Psoas muscle (tissue), 7 donors: ENCODE measurements at regions not wholly inside any gene's neighbourhood (a gene's known extent, or its start where the extent isn't known, plus 50 kb on each side); places are given as distances from the start of the nearest gene placed in this dataset.

ENCODE experiments used
- ATAC-seq, 4 donors: fragments of 200-7000 bp; cut with Tn5 transposase; one replicate each; pipeline ENCODE4 v1.9.1; 2020; ENCODE audit warnings: moderate library complexity in 3 of 4, mild to moderate bottlenecking in 2 of 4
- DNase-seq, 2 donors: peaks; one replicate each; pipeline ENCODE4 v3.0.0-alpha.2; 2020
- H3K27ac ChIP-seq: fragments of 200-600 bp; one replicate; pipeline ENCODE4 v1.8.0; 2022
- H3K27me3 ChIP-seq, 3 donors: fragments of 200-600 bp in 1 of 3; one replicate each; pipeline versions ENCODE4 v1.6.1 to v1.8.0; 2013 to 2022; ENCODE audit warnings: low read length in 2 of 3, mild to moderate bottlenecking in 2 of 3, moderate library complexity in 1 of 3; ENCODE audit not compliant: insufficient read depth in 3 of 3
- H3K36me3 ChIP-seq, 2 donors: fragments of 200-600 bp in 1 of 2; one replicate each; pipeline versions ENCODE4 v1.6.1 to v1.8.0; 2013 to 2022; ENCODE audit warnings: low read depth in 1 of 2, mild to moderate bottlenecking in 1 of 2, moderate library complexity in 1 of 2; ENCODE audit not compliant: insufficient read depth in 1 of 2
- H3K4me1 ChIP-seq: fragments of 200-600 bp; one replicate; pipeline ENCODE4 v1.8.0; 2022
- H3K4me3 ChIP-seq: fragments of 200-600 bp; one replicate; pipeline ENCODE4 v1.8.0; 2022; ENCODE audit warnings: mild to moderate bottlenecking
- H3K9me3 ChIP-seq: fragments of 200-600 bp; one replicate; pipeline ENCODE4 v1.8.0; 2022
- CTCF ChIP-seq: fragments of 200-600 bp; IDR thresholded peaks from one replicate; pipeline ENCODE4 v1.8.0; 2022; ENCODE audit warnings: antibody characterized with exemption
- WGBS, 3 donors: extraction: QIAGEN DNeasy Blood & Tissue Kit; methylation state at CpG; one replicate each; pipeline versions ENCODE4 v1.1.6 to v1.1.7; 2013; 5-methylcytosine and 5-hydroxymethylcytosine counted together
- intact Hi-C, 2 donors: fragments of 100-400 bp; cut with DNase I; formaldehyde crosslinking; loops; one replicate each; pipeline versions ENCODE4 v1.11.0 to v1.14.2; 2022
- donor health status: healthy with polysubstance abuse.
- donor health status: DM: no; HTN: no; CAD: no; lungs with moderate emphysema.
- donor health status: Bipolar disorder and iron deficiency.
- donor health status: healthy.
- donor health status: DM: yes; HTN: yes; CAD: no.
- donor health status: DM: no; HTN: no; CAD: no.
- donor health status: DM: yes; HTN: yes; CAD: no.

DNA sequence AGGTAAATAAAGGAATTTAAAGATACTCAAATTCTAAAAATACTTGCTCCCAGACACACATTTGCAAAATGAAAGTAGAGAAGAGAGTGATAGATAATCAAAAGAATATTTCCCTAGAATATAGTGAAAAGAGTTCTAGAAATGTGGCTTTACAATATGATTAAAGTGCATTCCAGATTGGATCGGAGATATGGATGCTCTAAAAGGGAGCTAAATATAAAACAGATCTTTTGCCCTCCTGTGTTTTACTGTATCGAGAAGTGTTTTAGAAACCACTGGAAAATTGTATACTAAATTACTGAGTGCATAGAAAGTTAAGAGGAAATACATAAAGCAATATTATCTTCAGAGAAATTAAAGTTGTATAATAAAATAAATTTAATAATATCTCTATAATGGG, 1392.0 kb downstream of the TECRL start:
- 88 to 93% (median 91%) methylated on average over 2 of the region's 2 CpGs for WGBS, 3 donors
- Histone ChIP-seq H3K27ac (no peak overlapping the region), H3K4me3 (no peak overlapping the region), H3K4me1 (no peaks in the 10 kb centered on the region), H3K36me3 (no peaks in the 10 kb centered on the region), H3K9me3 (peaks cover 3% of the 10 kb centered on the region), H3K27me3 (no peaks in the 10 kb centered on the region)
- no peak for TF ChIP-seq CTCF
- intact Hi-C loops, result no loop called here
- DNase-seq, result no peak
- ATAC-seq, result no peak

- ATAC-seq (no peak), DNase-seq (no peak)
- TF ChIP-seq CTCF, result no peak
- Histone ChIP-seq H3K4me1 (no peaks in the 10 kb centered on the region), H3K9me3 (no peaks in the 10 kb centered on the region), H3K27ac (no peak overlapping the region), H3K36me3 (no peaks in the 10 kb centered on the region), H3K27me3 (no peaks in the 10 kb centered on the region), H3K4me3 (no peak overlapping the region)
- 45 to 61% (median 50%) methylated on average over 1 of the region's 1 CpG for WGBS, 3 donors
- intact Hi-C loops, result no loop called here
These were observed 1438.4 kb downstream of the TECRL start for GRCh38 chr4:62970846-62971245.

- ATAC-seq (no peak), DNase-seq (no peak)
- no peak for TF ChIP-seq CTCF
- WGBS, 3 donors, result 48 to 62% (median 55%) methylated on average over 2 of the region's 2 CpGs
- Histone ChIP-seq H3K4me1 (no peaks in the 10 kb centered on the region), H3K27ac (no peak overlapping the region), H3K27me3 (no peaks in the 10 kb centered on the region), H3K4me3 (no peak overlapping the region), H3K9me3 (peaks cover 4% of the 10 kb centered on the region), H3K36me3 (no peaks in the 10 kb centered on the region)
- intact Hi-C loops, result no loop called here
These were observed 1448.8 kb downstream of the TECRL start for GRCh38 chr4:62960415-62960814.

- peak in 1 of 4 donors; percentile 46 for ATAC-seq
- Histone ChIP-seq H3K27me3 (no peaks in the 10 kb centered on the region), H3K4me3 (no peak overlapping the region), H3K9me3 (peaks cover 4% of the 10 kb centered on the region), H3K4me1 (no peaks in the 10 kb centered on the region), H3K36me3 (no peaks in the 10 kb centered on the region), H3K27ac (no peak overlapping the region)
- DNase-seq, result no peak
- no peak for TF ChIP-seq CTCF
- WGBS, 3 donors, result 16 to 32% (median 23%) methylated on average over 3 of the region's 3 CpGs
- intact Hi-C loops, result no loop called here
These were observed 1455.5 kb downstream of the TECRL start for GRCh38 chr4:62953752-62954151.

- 36 to 45% (median 43%) methylated on average over 3 of the region's 3 CpGs for WGBS, 3 donors
- Histone ChIP-seq H3K36me3 (no peaks in the 10 kb centered on the region), H3K4me3 (no peak overlapping the region), H3K27ac (no peak overlapping the region), H3K9me3 (peaks cover 3% of the 10 kb centered on the region), H3K27me3 (no peaks in the 10 kb centered on the region), H3K4me1 (peaks cover 9% of the 10 kb centered on the region)
- ATAC-seq (no peak), DNase-seq (no peak)
- TF ChIP-seq CTCF, result no peak
- intact Hi-C loops, result no loop called here
These were observed 1456.9 kb downstream of the TECRL start for GRCh38 chr4:62952366-62952765.
